GM12891 (cell line): ENCODE measurements at regions not wholly inside any gene's neighbourhood (a gene's known extent, or its start where the extent isn't known, plus 50 kb on each side); places are given as distances from the start of the nearest gene placed in this dataset.

Experiments
- PAX5 ChIP-seq: IDR thresholded peaks from 2 replicates; pipeline ENCODE4 v1.6.1; 2011; ENCODE audit warnings: low read length, moderate library complexity, mild to moderate bottlenecking; ENCODE audit not compliant: insufficient read depth, severe bottlenecking
- POLR2A ChIP-seq: IDR thresholded peaks from 2 replicates; pipeline ENCODE4 v1.6.1; 2011; ENCODE audit warnings: low read depth, low read length, control low read depth
- POLR2AphosphoS5 ChIP-seq: IDR thresholded peaks from 2 replicates; pipeline ENCODE4 v1.6.1; 2011; ENCODE audit warnings: low read depth, low read length, control low read depth
- TAF1 ChIP-seq: IDR thresholded peaks from 2 replicates; pipeline ENCODE4 v1.6.1; 2011; ENCODE audit warnings: low read depth, low read length, control low read depth

GRCh38 chr18:34039611-34040010, 185.1 kb downstream of the NOL4 start:
- TF ChIP-seq POLR2AphosphoS5 (no peak), POLR2A (no peak), TAF1 (no peak), PAX5 (no peak)
